ENCODE measurements at regions not wholly inside any gene's neighbourhood (a gene's known extent, or its start where the extent isn't known, plus 50 kb on each side); places are given as distances from the start of the nearest gene placed in this dataset.
"Not testable (repeated sequence)": the region's sequence is repeated elsewhere in the genome, so short reads cannot be mapped to it uniquely, and the experiment has no call there.

DNA sequence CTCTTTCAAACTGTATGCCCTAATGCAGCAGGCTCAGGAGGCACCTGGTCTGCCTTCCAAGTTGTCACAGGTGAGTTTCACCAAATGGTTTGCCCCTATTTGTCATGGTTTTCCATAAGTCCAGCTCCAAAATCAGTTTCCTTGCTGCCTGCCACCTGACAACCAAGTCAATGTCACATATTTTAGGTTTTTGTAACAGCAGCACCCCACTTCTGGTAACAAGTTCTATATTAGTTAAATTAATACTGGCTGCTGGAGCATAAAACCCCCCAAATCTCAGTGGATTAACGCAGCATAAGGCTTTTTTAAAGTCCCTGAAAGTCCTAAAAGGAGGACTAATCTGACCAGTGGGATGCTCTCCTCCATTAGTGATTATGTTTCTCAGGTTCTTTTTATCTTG is 200.7 kb downstream of the RRAGC start:
- Histone ChIP-seq H3K4me1 (ENCODE audit: control insufficient read depth, insufficient read depth, low read length, poor library complexity, severe bottlenecking) (no peaks in the 10 kb centered on the region), H3K4me3 (ENCODE audit: extremely low read depth, insufficient read depth, low read length, poor library complexity, severe bottlenecking) (no peak overlapping the region), H3K27ac (ENCODE audit: low read depth, low read length, severe bottlenecking) (no peak overlapping the region), H3K9me3 (ENCODE audit: control insufficient read depth, low read length) (no peaks in the 10 kb centered on the region), H3K36me3 (ENCODE audit: control insufficient read depth, insufficient read depth, low read length) (no peaks in the 10 kb centered on the region)
- 60 to 80% methylated on average over 1 of the region's 1 CpG for WGBS, 2 experiments (ENCODE audit: insufficient coverage in 2 of 2)

DNA sequence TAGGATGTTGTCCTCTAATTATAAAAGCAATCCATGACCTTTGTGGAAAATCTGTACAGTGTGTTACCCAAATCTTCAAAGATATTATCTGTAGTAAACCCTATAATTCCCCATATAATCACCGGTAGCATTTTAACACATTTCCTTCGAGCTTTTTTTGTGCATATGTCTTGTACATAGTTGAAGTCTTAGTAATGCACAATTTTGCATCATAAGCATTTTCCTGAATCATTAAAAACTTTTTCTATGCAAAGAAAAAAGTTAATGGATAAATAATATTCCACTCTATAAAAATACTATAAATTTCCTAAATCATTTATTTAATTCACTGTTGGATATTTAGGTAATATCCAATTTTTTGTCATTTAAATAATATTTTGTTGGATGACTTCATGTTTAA is 201.7 kb downstream of the RRAGC start:
- no peak overlapping the region for H3K4me3 ChIP-seq (ENCODE audit: extremely low read depth, insufficient read depth, low read length, poor library complexity, severe bottlenecking)
- H3K36me3 ChIP-seq (ENCODE audit: control insufficient read depth, insufficient read depth, low read length): no peaks in the 10 kb centered on the region
- no CpG with 5 or more reads among the region's 2 CpGs for WGBS, 2 experiments (ENCODE audit: insufficient coverage in 2 of 2)
- no peaks in the 10 kb centered on the region for H3K9me3 ChIP-seq (ENCODE audit: control insufficient read depth, low read length)
- no peak overlapping the region for H3K27ac ChIP-seq (ENCODE audit: low read depth, low read length, severe bottlenecking)
- H3K4me1 ChIP-seq (ENCODE audit: control insufficient read depth, insufficient read depth, low read length, poor library complexity, severe bottlenecking): no peaks in the 10 kb centered on the region

GRCh38 chr1:38657207-38657840 is 202.2 kb downstream of the RRAGC start:
- 90% methylated on average over 2 of the region's 3 CpGs; no CpG with 5 or more reads in 1 of the 2 experiments for WGBS, 2 experiments (ENCODE audit: insufficient coverage in 2 of 2)
- Histone ChIP-seq H3K4me3 (ENCODE audit: extremely low read depth, insufficient read depth, low read length, poor library complexity, severe bottlenecking) (no peak overlapping the region), H3K4me1 (ENCODE audit: control insufficient read depth, insufficient read depth, low read length, poor library complexity, severe bottlenecking) (no peaks in the 10 kb centered on the region), H3K27ac (ENCODE audit: low read depth, low read length, severe bottlenecking) (no peak overlapping the region), H3K36me3 (ENCODE audit: control insufficient read depth, insufficient read depth, low read length) (no peaks in the 10 kb centered on the region), H3K9me3 (ENCODE audit: control insufficient read depth, low read length) (no peaks in the 10 kb centered on the region)

DNA sequence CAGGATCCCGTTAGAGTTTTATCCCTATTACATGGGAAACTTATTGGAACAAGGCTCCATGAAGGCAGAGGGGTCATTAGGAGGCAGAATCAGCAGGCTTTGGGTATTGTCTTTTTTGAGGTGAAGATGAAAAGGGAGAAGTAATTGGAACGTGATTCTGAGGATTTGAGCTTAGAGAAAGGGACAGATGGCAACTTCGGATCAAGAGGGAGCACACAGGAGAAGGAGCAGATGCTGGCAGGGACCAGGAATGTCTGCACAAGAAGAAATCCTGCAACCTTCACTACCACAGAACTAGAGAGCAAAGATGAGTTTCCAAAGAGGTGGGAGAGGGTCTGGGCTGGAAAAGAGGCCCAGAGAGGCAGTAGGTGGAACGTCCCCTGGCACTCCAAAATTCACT is 202.8 kb downstream of the RRAGC start:
- Histone ChIP-seq H3K9me3 (ENCODE audit: control insufficient read depth, low read length) (no peaks in the 10 kb centered on the region), H3K27ac (ENCODE audit: low read depth, low read length, severe bottlenecking) (no peak overlapping the region), H3K4me3 (ENCODE audit: extremely low read depth, insufficient read depth, low read length, poor library complexity, severe bottlenecking) (no peak overlapping the region), H3K36me3 (ENCODE audit: control insufficient read depth, insufficient read depth, low read length) (no peaks in the 10 kb centered on the region), H3K4me1 (ENCODE audit: control insufficient read depth, insufficient read depth, low read length, poor library complexity, severe bottlenecking) (no peaks in the 10 kb centered on the region)
- 56 to 81% methylated on average over 3 to 4 of the region's 4 CpGs for WGBS, 2 experiments (ENCODE audit: insufficient coverage in 2 of 2)

- no peaks in the 10 kb centered on the region for H3K9me3 ChIP-seq (ENCODE audit: control insufficient read depth, low read length)
- no CpG with 5 or more reads among the region's 1 CpG for WGBS, 2 experiments (ENCODE audit: insufficient coverage in 2 of 2)
- no peaks in the 10 kb centered on the region for H3K36me3 ChIP-seq (ENCODE audit: control insufficient read depth, insufficient read depth, low read length)
- H3K4me3 ChIP-seq (ENCODE audit: extremely low read depth, insufficient read depth, low read length, poor library complexity, severe bottlenecking): no peak overlapping the region
- H3K4me1 ChIP-seq (ENCODE audit: control insufficient read depth, insufficient read depth, low read length, poor library complexity, severe bottlenecking): no peaks in the 10 kb centered on the region
- no peak overlapping the region for H3K27ac ChIP-seq (ENCODE audit: low read depth, low read length, severe bottlenecking)
Measured at GRCh38 chr1:38652217-38652616, 207.4 kb downstream of the RRAGC start.

GRCh38 chr1:38651669-38652068 is 207.9 kb downstream of the RRAGC start:
- no peak overlapping the region for H3K4me3 ChIP-seq (ENCODE audit: extremely low read depth, insufficient read depth, low read length, poor library complexity, severe bottlenecking)

GRCh38 chr1:38648417-38648816 is 211.2 kb downstream of the RRAGC start:
- no peaks in the 10 kb centered on the region for H3K9me3 ChIP-seq (ENCODE audit: control insufficient read depth, low read length)
- H3K36me3 ChIP-seq (ENCODE audit: control insufficient read depth, insufficient read depth, low read length): no peaks in the 10 kb centered on the region
- no peak overlapping the region for H3K27ac ChIP-seq (ENCODE audit: low read depth, low read length, severe bottlenecking)
- H3K4me3 ChIP-seq (ENCODE audit: extremely low read depth, insufficient read depth, low read length, poor library complexity, severe bottlenecking): no peak overlapping the region
- 95 to 100% methylated on average over 2 to 5 of the region's 6 CpGs for WGBS, 2 experiments (ENCODE audit: insufficient coverage in 2 of 2)
- H3K4me1 ChIP-seq (ENCODE audit: control insufficient read depth, insufficient read depth, low read length, poor library complexity, severe bottlenecking): no peaks in the 10 kb centered on the region

More at GRCh38 chr1:38651669-38652068, 207.9 kb downstream of the RRAGC start:
- Histone ChIP-seq H3K9me3 (ENCODE audit: control insufficient read depth, low read length) (no peaks in the 10 kb centered on the region), H3K4me1 (ENCODE audit: control insufficient read depth, insufficient read depth, low read length, poor library complexity, severe bottlenecking) (no peaks in the 10 kb centered on the region), H3K36me3 (ENCODE audit: control insufficient read depth, insufficient read depth, low read length) (no peaks in the 10 kb centered on the region), H3K27ac (ENCODE audit: low read depth, low read length, severe bottlenecking) (no peak overlapping the region)
- WGBS, 2 experiments (ENCODE audit: insufficient coverage in 2 of 2): 82 to 92% methylated on average over 7 to 8 of the region's 8 CpGs

DNA sequence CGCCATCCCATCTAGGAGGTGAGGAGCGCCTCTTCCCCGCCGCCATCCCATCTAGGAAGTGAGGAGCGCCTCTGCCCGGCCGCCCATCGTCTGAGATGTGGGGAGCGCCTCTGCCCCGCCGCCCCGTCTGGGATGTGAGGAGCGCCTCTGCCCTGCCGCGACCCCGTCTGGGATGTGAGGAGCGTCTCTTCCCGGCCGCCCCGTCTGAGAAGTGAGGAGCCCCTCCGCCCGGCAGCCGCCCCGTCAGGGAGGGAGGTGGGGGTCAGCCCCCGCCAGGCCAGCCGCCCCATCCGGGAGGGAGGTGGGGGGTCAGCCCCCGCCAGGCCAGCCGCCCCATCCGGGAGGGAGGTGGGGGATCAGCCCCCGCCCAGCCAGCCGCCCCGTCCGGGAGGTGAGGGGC is 212.2 kb downstream of the RRAGC start:
- H3K27ac ChIP-seq (ENCODE audit: low read depth, low read length, severe bottlenecking); H3K4me1 ChIP-seq (ENCODE audit: control insufficient read depth, insufficient read depth, low read length, poor library complexity, severe bottlenecking); H3K36me3 ChIP-seq (ENCODE audit: control insufficient read depth, insufficient read depth, low read length); H3K9me3 ChIP-seq (ENCODE audit: control insufficient read depth, low read length); H3K4me3 ChIP-seq (ENCODE audit: extremely low read depth, insufficient read depth, low read length, poor library complexity, severe bottlenecking): not testable (repeated sequence)
- 99% methylated on average over 16 to 20 of the region's 34 CpGs for WGBS, 2 experiments (ENCODE audit: insufficient coverage in 2 of 2)

GRCh38 chr1:38644092-38644491 is 215.5 kb downstream of the RRAGC start:
- 92 to 94% methylated on average over 8 of the region's 8 CpGs for WGBS, 2 experiments (ENCODE audit: insufficient coverage in 2 of 2)
- H3K27ac ChIP-seq (ENCODE audit: low read depth, low read length, severe bottlenecking): no peak overlapping the region
- no peaks in the 10 kb centered on the region for H3K36me3 ChIP-seq (ENCODE audit: control insufficient read depth, insufficient read depth, low read length)
- H3K4me3 ChIP-seq (ENCODE audit: extremely low read depth, insufficient read depth, low read length, poor library complexity, severe bottlenecking): no peak overlapping the region
- H3K4me1 ChIP-seq (ENCODE audit: control insufficient read depth, insufficient read depth, low read length, poor library complexity, severe bottlenecking): no peaks in the 10 kb centered on the region
- H3K9me3 ChIP-seq (ENCODE audit: control insufficient read depth, low read length): no peaks in the 10 kb centered on the region

GRCh38 chr1:38641661-38642060 is 217.9 kb downstream of the RRAGC start:
- 80 to 94% methylated on average over 3 to 5 of the region's 7 CpGs for WGBS, 2 experiments (ENCODE audit: insufficient coverage in 2 of 2)

GRCh38 chr1:38640371-38640770 is 219.2 kb downstream of the RRAGC start:
- Histone ChIP-seq H3K4me1 (ENCODE audit: control insufficient read depth, insufficient read depth, low read length, poor library complexity, severe bottlenecking) (no peaks in the 10 kb centered on the region), H3K9me3 (ENCODE audit: control insufficient read depth, low read length) (peaks cover 6% of the 10 kb centered on the region), H3K27ac (ENCODE audit: low read depth, low read length, severe bottlenecking) (no peak overlapping the region), H3K4me3 (ENCODE audit: extremely low read depth, insufficient read depth, low read length, poor library complexity, severe bottlenecking) (no peak overlapping the region), H3K36me3 (ENCODE audit: control insufficient read depth, insufficient read depth, low read length) (no peaks in the 10 kb centered on the region)
- 84 to 95% methylated on average over 4 of the region's 4 CpGs for WGBS, 2 experiments (ENCODE audit: insufficient coverage in 2 of 2)

More at GRCh38 chr1:38641661-38642060, 217.9 kb downstream of the RRAGC start:
- Histone ChIP-seq H3K9me3 (ENCODE audit: control insufficient read depth, low read length) (no peaks in the 10 kb centered on the region), H3K36me3 (ENCODE audit: control insufficient read depth, insufficient read depth, low read length) (no peaks in the 10 kb centered on the region), H3K4me1 (ENCODE audit: control insufficient read depth, insufficient read depth, low read length, poor library complexity, severe bottlenecking) (no peaks in the 10 kb centered on the region), H3K27ac (ENCODE audit: low read depth, low read length, severe bottlenecking) (no peak overlapping the region), H3K4me3 (ENCODE audit: extremely low read depth, insufficient read depth, low read length, poor library complexity, severe bottlenecking) (no peak overlapping the region)
